ENCODE measurements at regions not wholly inside any gene's neighbourhood (a gene's known extent, or its start where the extent isn't known, plus 50 kb on each side); places are given as distances from the start of the nearest gene placed in this dataset.

- TF ChIP-seq CTCF (IDR thresholded peaks at IDR 0.05) (no peak), POLR2A (IDR thresholded peaks at IDR 0.05) (no peak)
Measured at GRCh38 chr1:101162736-101163735, 73.8 kb upstream of the S1PR1 start.

Measured in tibial nerve (tissue), 3 donors.